ENCODE measurements at regions not wholly inside any gene's neighbourhood (a gene's known extent, or its start where the extent isn't known, plus 50 kb on each side); places are given as distances from the start of the nearest gene placed in this dataset.

- DNase-seq, result no peak
Measured at GRCh38 chr4:11727903-11728564, 299.3 kb upstream of the HS3ST1 start.

GRCh38 chr4:11724731-11725130 lies 296.0 kb upstream of the HS3ST1 start:
- no peak for DNase-seq

- no peak for DNase-seq
Measured at GRCh38 chr4:11722223-11722622, 293.5 kb upstream of the HS3ST1 start.

- no peak for DNase-seq
Measured at GRCh38 chr4:11720292-11720691, 291.6 kb upstream of the HS3ST1 start.

- no peak for DNase-seq
Measured at GRCh38 chr4:11719879-11720278, 291.2 kb upstream of the HS3ST1 start.

- no peak for DNase-seq
Measured at GRCh38 chr4:11715753-11716521, 287.2 kb upstream of the HS3ST1 start.

GRCh38 chr4:11710453-11711093 lies 281.9 kb upstream of the HS3ST1 start:
- DNase-seq, result no peak

GRCh38 chr4:11704186-11704830 lies 275.6 kb upstream of the HS3ST1 start:
- no peak for DNase-seq

- no peak for DNase-seq
Measured at GRCh38 chr4:11702886-11703557, 274.3 kb upstream of the HS3ST1 start.

GRCh38 chr4:11701966-11702725 lies 273.5 kb upstream of the HS3ST1 start:
- DNase-seq, result no peak

- DNase-seq, result no peak
Measured at GRCh38 chr4:11700751-11701226, 272.1 kb upstream of the HS3ST1 start.

- no peak for DNase-seq
Measured at GRCh38 chr4:11698846-11699590, 270.3 kb upstream of the HS3ST1 start.

- no peak for DNase-seq
Measured at GRCh38 chr4:11698033-11698432, 269.3 kb upstream of the HS3ST1 start.

GRCh38 chr4:11693693-11694092 lies 265.0 kb upstream of the HS3ST1 start:
- DNase-seq, result no peak

- no peak for DNase-seq
Measured at GRCh38 chr4:11691236-11691635, 262.5 kb upstream of the HS3ST1 start.

GRCh38 chr4:11687727-11688126 lies 259.0 kb upstream of the HS3ST1 start:
- DNase-seq, result no peak

GRCh38 chr4:11685481-11685880 lies 256.8 kb upstream of the HS3ST1 start:
- no peak for DNase-seq

- no peak for DNase-seq
Measured at GRCh38 chr4:11675051-11675800, 246.5 kb upstream of the HS3ST1 start.

GRCh38 chr4:11670304-11670703 lies 241.6 kb upstream of the HS3ST1 start:
- DNase-seq, result no peak

GRCh38 chr4:11669156-11669555 lies 240.5 kb upstream of the HS3ST1 start:
- DNase-seq, result no peak

- DNase-seq, result no peak
Measured at GRCh38 chr4:11663114-11663513, 234.4 kb upstream of the HS3ST1 start.
